NCI-H128 (cell line): ENCODE measurements at regions not wholly inside any gene's neighbourhood (a gene's known extent, or its start where the extent isn't known, plus 50 kb on each side); places are given as distances from the start of the nearest gene placed in this dataset.

Source experiments
- DNase-seq: peaks from one replicate; lab custom pipeline; 2025; ENCODE audit not compliant: unreplicated experiment; lab: John Stamatoyannopoulos, UW

- DNase-seq: no peak
These were observed 695.8 kb upstream of the EYS start for GRCh38 chr6:66402873-66403272.

- no peak for DNase-seq
These were observed 689.5 kb upstream of the EYS start for GRCh38 chr6:66396549-66396948.

- no peak for DNase-seq
These were observed 689.1 kb upstream of the EYS start for GRCh38 chr6:66396145-66396544.

DNA sequence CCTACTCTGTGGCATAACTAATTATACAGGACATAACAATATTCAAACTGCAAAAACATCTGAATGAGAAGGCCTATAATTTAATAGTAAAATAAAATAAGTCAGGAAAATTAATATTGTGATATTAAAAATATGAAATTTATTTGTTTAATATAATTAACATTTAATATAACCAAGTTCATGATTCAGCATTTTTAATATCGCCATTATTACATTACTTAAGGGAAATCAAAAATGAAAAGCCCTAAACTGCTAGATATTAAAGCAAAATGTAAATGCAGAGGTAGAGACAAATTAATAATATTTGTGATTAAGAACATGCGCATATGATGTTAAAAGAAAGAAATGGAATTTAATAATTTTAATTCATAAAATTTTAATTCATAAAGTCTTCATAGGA is 683.4 kb upstream of the EYS start:
- DNase-seq: no peak

- no peak for DNase-seq
These were observed 669.0 kb upstream of the EYS start for GRCh38 chr6:66376001-66376400.

DNA sequence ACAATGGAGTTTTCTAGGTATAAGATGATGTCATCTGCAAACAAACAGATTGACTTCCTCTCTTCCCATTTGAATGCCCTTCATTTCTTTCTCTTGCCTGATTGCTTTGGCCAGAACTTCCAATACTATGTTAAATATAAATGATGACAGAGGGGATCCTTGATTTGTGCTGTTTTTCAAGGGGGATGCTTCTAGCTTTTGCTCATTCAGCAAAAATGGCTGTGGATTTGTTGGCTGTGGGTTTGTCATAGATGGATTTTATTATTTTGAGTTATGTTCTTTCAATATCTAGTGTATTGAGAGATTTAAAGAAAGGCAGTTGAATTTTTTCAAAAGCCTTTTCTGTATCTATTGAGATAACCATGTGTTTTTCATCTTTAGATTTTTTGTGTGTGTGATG is 662.4 kb upstream of the EYS start:
- DNase-seq: no peak

- no peak for DNase-seq
These were observed 655.9 kb upstream of the EYS start for GRCh38 chr6:66362888-66363287.

DNA sequence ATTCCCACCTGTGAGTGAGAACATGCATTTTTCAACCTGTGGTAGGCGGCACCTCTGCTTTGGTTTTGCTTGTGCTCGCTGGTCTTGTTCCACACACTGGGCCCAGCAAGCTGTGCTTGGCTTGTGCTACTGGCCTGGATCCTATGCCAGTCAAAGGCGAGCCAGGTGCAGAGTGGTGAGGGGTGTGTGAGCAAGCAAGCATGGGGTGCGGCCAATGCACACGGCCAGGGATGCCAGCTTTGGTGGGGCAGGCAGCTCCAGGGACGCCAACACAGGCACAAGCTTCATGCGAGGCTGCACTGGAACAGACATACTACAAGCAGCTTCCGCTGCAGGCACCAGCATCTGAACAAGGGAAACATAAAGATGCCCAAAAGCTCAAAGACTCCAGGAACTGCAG is 654.9 kb upstream of the EYS start:
- no peak for DNase-seq

DNA sequence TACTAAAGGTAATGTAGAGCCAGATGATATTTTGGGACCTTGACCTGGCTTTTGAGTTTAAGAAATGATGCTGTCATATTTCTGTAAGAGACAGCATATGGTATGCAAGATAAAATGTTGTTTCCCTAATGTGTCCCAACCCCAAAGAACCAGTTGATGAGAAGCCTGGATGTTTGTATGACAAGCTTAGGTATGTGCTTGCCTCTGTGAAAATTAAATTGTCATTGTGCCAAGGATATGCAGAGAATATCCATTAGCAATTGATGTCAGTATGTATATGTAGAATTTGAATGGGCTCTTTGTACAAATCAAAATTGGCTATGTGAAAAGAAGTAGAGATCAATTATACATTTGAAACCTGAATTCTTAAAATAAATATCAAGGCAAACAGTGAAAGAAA is 650.8 kb upstream of the EYS start:
- no peak for DNase-seq

GRCh38 chr6:66355471-66355870 is 648.4 kb upstream of the EYS start:
- DNase-seq: no peak

DNA sequence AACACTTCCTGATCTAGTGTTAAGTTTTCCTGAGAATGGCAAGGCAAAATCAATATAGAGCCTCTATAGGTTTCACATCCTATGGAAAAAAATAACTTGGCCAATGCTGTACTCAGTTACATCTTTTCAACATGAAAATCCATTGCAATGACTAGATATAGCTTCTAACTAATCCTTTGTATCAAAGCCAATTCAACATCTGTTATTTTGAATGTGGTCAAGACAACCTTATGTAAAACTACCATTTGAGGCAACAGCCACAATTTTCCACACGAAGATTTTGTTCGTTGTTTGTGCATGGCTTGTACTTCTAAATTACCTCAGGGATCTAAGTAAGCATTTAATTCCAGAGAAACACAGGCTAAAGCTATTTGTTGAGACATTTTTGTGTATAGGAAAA is 637.8 kb upstream of the EYS start:
- DNase-seq: no peak

- no peak for DNase-seq
These were observed 633.7 kb upstream of the EYS start for GRCh38 chr6:66340736-66341135.

- no peak for DNase-seq
These were observed 629.1 kb upstream of the EYS start for GRCh38 chr6:66336176-66336575.

- no peak for DNase-seq
These were observed 621.2 kb upstream of the EYS start for GRCh38 chr6:66328200-66328599.

DNA sequence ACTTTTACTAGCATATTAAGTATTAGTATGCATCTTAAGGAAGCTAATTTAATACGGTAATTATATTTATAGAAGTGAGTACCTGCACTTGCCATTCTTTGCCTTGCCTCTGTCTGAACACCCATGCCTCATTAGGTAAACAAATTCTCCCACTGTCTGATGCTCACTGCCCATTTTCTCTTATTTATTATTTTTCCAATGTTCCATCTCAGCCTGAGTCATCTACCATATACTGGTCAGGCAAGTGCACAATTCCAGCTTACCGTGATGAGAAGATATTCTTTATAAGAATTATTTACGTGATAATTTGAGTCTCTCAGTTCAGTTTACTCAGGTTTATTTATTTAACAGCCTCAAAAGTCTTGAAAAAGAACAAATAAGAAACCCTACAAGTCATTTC is 619.2 kb upstream of the EYS start:
- no peak for DNase-seq

DNA sequence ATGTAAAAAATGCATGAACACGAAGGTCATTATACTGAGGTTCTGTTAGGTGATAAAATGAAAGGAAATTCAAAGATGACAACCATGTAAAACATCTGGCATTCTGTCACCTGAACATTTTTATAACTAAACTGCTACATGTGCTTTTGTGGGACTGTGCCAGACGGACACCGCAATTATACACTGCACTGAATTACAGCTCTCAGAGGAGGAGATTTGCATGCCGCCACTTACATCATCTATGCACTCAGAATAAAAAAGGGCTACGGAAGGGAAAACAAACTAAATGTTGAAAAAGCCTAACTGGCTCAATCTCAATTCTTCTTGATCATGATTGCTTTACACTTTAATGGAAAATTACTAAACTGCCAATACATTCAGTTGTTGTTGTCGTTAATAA is 614.0 kb upstream of the EYS start:
- no peak for DNase-seq

GRCh38 chr6:66307490-66307889 is 600.5 kb upstream of the EYS start:
- DNase-seq: no peak

- DNase-seq: no peak
These were observed 584.9 kb upstream of the EYS start for GRCh38 chr6:66291905-66292304.

DNA sequence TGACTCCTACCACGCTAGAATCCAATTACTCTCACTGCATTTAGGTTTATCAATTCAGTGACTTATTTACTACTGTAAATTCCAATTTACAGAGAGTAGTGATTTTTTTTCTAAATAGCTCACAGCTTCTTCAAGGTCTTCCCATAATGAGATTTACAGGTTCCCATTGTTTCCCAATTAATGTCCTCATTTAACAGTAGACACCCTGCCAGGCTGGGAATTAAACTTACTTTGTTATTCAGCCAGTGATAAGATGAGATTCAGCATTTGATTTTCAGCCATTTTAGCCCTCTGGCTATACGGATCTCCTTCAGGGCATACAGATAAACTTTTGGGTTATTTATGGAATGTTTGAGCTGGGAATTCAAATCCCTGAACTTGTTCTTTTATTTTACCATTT is 582.9 kb upstream of the EYS start:
- DNase-seq: no peak

- DNase-seq: no peak
These were observed 571.1 kb upstream of the EYS start for GRCh38 chr6:66278115-66278514.

GRCh38 chr6:66277400-66277799 is 570.4 kb upstream of the EYS start:
- no peak for DNase-seq

DNA sequence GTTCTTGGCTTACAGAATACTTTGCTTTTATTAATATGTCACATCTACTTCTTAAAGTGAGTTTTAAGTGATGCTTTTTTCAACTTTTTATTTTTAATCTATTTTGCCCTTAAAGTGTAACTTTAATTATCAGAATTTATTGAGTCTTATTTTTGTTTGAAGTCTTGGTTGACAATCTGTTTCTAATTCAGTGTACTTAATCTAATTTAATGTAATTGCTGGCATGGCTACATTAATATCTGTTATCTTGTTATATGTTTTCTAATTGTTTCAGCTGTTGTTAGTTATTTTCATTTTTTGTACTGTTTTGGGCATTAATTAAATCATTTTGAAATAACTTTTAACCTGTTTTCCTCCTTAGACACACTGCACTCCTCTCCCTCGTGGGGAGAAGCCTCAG is 558.7 kb upstream of the EYS start:
- no peak for DNase-seq

DNA sequence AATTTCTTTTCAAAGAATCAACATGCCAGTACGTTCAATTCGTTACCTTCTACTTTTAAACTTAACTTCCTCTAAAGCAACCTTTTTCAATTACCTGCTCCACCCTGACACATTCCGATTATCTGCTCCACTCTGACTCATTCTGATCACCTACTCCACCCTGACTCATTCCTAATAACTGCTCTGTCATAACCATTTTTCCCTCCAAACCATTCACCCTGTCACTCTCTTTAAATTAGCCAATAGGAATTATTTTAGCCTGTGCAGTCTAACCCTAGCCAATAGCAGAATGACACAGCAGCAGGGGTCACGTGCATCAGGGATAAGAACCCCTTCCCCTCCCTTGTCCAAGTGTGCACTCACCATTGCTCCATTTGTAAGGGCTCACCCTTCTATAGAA is 557.4 kb upstream of the EYS start:
- no peak for DNase-seq
